GM12873 (cell line): ENCODE measurements at regions not wholly inside any gene's neighbourhood (a gene's known extent, or its start where the extent isn't known, plus 50 kb on each side); places are given as distances from the start of the nearest gene placed in this dataset.

Experiments
- TF ChIP-seq, protein P1 (sequence below): IDR thresholded peaks from 2 replicates; pipeline ENCODE4 v1.5.1; 2012; ENCODE audit warnings: low read depth, mild to moderate bottlenecking, moderate library complexity, low read length, control low read depth; ENCODE audit not compliant: insufficient read depth; ENCODE audit errors: missing control alignments

DNA sequence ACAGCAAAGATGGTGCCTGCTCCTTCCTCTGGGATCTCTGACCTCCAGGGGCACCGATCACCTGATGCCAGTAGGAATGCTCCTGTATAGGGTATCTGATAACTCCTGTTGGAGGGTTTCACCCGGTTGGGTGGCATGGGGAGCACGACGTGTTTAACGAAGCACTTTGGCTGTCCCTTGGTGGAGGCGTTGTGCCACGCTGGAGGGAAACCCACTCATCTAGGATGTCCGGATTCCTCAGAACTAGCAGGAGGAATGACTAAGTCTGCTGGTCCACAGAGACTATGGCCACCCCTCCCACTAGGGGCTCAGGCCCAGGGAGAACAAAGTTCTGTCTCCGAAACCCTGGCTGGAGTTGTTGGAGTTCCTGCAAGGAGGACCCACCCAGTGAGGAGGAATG is 1624.4 kb downstream of the GRIK2 start:
- TF ChIP-seq, protein P1, sequence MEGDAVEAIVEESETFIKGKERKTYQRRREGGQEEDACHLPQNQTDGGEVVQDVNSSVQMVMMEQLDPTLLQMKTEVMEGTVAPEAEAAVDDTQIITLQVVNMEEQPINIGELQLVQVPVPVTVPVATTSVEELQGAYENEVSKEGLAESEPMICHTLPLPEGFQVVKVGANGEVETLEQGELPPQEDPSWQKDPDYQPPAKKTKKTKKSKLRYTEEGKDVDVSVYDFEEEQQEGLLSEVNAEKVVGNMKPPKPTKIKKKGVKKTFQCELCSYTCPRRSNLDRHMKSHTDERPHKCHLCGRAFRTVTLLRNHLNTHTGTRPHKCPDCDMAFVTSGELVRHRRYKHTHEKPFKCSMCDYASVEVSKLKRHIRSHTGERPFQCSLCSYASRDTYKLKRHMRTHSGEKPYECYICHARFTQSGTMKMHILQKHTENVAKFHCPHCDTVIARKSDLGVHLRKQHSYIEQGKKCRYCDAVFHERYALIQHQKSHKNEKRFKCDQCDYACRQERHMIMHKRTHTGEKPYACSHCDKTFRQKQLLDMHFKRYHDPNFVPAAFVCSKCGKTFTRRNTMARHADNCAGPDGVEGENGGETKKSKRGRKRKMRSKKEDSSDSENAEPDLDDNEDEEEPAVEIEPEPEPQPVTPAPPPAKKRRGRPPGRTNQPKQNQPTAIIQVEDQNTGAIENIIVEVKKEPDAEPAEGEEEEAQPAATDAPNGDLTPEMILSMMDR, result no peak

DNA sequence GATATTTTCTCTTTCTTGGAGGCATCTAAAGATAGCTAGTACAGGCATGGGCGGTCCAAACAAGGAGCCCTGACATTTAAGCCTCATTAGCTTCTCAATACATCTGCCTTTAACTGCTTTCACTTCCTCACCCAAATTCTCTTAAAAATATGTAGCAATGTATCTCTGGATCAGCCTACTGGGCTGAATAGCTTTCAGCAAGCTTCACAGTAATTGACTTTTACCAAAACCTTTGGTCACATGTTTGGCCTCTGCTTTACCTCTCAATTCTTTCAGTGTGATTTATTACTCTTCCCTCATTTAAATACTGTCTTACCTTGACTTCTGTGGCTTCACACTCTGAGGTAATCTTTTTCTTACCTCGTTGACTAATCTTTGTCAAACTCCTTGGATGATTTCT is 1618.1 kb downstream of the GRIK2 start:
- TF ChIP-seq, protein P1, result no peak

DNA sequence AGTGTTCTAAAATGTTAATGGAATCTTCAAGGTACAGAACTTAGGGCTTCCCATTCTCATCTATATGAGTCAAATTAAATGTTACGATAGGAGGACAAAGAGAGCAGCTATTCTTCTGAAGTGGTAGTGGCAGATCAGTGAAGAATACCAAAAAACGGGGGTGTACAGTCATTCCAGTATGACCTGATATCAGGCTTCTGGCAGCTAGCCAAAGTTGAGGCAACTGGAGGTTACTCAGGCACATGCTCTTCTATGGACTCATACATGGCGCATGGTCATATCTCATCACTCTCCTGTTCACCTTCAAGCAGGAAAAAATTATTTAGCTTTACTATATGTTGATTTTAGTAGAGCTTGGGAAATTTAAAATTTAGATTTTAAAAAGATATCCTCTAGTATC is 1608.8 kb downstream of the GRIK2 start:
- TF ChIP-seq, protein P1, result no peak

DNA sequence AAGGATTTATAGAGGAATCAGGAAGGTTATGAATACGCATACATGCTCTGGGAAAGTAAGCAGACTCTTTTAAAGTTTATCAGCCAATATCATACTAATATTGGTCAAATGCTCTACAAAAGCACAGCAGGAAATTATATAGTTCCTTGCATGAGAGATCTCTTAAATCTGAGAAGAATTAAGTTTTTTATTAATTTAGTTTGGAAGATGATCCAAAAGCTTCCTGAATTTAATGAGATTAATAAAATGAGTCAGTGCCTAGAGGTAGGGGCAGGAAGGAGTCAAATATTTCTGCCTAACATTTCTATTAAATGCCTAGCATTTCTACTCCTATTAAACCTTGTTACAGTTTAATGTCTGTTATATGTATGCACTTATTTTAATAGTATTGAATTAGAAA is 1608.2 kb downstream of the GRIK2 start:
- TF ChIP-seq, protein P1, result no peak

DNA sequence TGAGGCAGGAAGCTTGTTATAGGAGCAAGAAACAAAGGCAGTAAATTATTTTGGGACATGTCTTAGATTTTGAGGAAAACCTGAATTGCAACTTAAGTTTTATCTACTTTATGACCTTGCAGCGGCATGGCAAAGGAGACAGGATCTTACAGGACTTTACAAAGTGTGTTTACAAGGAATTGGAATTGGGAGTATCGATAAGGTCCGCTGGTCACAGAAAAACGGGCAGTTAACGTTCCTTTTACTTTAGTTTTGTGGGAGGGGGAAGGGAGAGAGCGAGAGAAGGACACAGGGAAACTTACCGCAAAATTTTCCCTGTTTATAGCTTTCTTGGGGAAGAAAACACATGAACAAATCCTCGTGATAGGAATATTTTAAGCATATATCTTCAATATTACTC is 1607.2 kb downstream of the GRIK2 start:
- TF ChIP-seq, protein P1, result no peak

DNA sequence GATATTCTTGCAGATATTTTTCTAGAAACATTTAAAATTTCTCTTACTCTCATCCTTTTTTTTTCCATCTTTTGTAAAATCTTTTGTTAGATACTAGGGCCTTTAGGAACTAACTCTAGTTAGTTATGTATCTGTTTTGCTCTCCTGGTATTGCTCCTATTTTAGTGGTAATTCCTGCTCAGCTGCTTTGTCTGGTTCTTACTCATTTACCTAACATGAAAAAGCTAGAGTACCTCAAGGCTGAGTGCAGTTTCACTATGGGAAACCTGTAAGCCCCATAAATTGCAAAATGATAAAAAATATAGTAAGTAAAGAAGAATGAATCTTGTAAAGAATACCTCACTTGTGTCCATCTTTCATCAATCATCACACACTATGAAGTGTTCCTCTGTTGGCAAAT is 1602.0 kb downstream of the GRIK2 start:
- TF ChIP-seq, protein P1, result no peak

DNA sequence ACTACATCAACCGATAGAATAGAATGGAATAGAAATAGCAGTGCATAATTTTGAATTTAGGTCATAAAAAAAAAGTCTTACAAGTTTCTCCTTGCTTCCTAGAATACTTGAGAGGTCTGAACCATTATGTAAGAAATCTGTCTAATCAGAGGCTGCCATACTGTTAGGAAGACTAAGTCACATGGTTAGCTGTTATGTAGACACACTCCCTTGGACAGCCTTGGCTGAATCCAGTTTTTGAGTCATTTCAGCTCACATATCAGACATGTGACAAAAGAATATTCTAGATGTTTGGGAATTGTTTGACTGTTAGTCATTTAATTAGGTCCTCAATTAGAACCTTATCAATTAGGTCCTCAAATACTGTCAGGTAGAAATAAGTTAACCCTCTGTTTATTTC is 1601.4 kb downstream of the GRIK2 start:
- TF ChIP-seq, protein P1, result no peak
